Fibroblast of lung (primary cell): ENCODE measurements at regions not wholly inside any gene's neighbourhood (a gene's known extent, or its start where the extent isn't known, plus 50 kb on each side); places are given as distances from the start of the nearest gene placed in this dataset.

Experiments used
- CTCF ChIP-seq, 2 donors: IDR thresholded peaks in 1 of 2; conservative IDR thresholded peaks in 1 of 2; 1 replicate in 1 of 2; 2 replicates in 1 of 2; pipeline ENCODE4 v1.5.1; 2011 to 2012; ENCODE audit warnings: low read length in 2 of 2, control low read depth in 1 of 2, inconsistent platforms in 1 of 2, low read depth in 1 of 2, mild to moderate bottlenecking in 1 of 2
- EZH2 ChIP-seq: IDR thresholded peaks from 2 replicates; pipeline ENCODE4 v1.5.1; 2012; ENCODE audit warnings: low read length, control low read depth, mild to moderate bottlenecking; ENCODE audit errors: missing control alignments

- no peak for TF ChIP-seq CTCF (conservative IDR thresholded peaks at IDR 0.05 in 1 of 2, IDR thresholded peaks at IDR 0.05 in 1 of 2; ENCODE audit: low read depth in 1 of 2, low read length in 2 of 2)
- TF ChIP-seq EZH2, result no peak
Measured at GRCh38 chr7:12826079-12826478, 138.6 kb downstream of the ARL4A start.
